OCI-LY7 (cell line): ENCODE measurements at regions not wholly inside any gene's neighbourhood (a gene's known extent, or its start where the extent isn't known, plus 50 kb on each side); places are given as distances from the start of the nearest gene placed in this dataset.

Experiments used
- CTCF ChIP-seq: fragments of 200-600 bp; sonication (generic); conservative IDR thresholded peaks from 2 replicates; pipeline ENCODE4 v1.5.1; 2014; ENCODE audit warnings: mild to moderate bottlenecking, antibody characterized with exemption, low read length, moderate library complexity, mixed read lengths
- EZH2phosphoT487 ChIP-seq: fragments of 200-600 bp; sonication (generic); IDR thresholded peaks from 2 replicates; pipeline ENCODE4 v1.6.1; 2018; ENCODE audit warnings: low read depth, borderline replicate concordance, mild to moderate bottlenecking, mixed run types, antibody characterized with exemption, low read length, moderate library complexity, mixed read lengths

- no peak for TF ChIP-seq EZH2phosphoT487
- no peak for TF ChIP-seq CTCF
Observed at GRCh38 chr10:64419461-64419860, 898.3 kb downstream of the REEP3 start.
